ENCODE measurements at regions not wholly inside any gene's neighbourhood (a gene's known extent, or its start where the extent isn't known, plus 50 kb on each side); places are given as distances from the start of the nearest gene placed in this dataset.

GRCh38 chr21:34219334-34220060 is 144.3 kb upstream of the KCNE2 start:
- DNase-seq (ENCODE audit: low spot score): no peak
- no peak overlapping the region for H3K4me3 ChIP-seq
- H3K27ac ChIP-seq: peak overlapping the region in 1 of 2 donors; percentile 85
- TF ChIP-seq CTCF (IDR thresholded peaks at IDR 0.05): no peak

GRCh38 chr21:34220556-34221195 is 143.1 kb upstream of the KCNE2 start:
- peak overlapping the region in 1 of 2 donors; percentile 85 for H3K27ac ChIP-seq

GRCh38 chr21:34221331-34222030 is 142.3 kb upstream of the KCNE2 start:
- no peak for TF ChIP-seq CTCF (IDR thresholded peaks at IDR 0.05)
- Histone ChIP-seq H3K27ac (peak overlapping the region; percentile 14 to 85), H3K4me3 (peak overlapping the region; percentile 22)
- no peak for DNase-seq (ENCODE audit: low spot score)

More at GRCh38 chr21:34220556-34221195, 143.1 kb upstream of the KCNE2 start:
- DNase-seq (ENCODE audit: low spot score): no peak
- TF ChIP-seq CTCF (IDR thresholded peaks at IDR 0.05): no peak
- H3K4me3 ChIP-seq: peak overlapping the region; percentile 7

- no peak for DNase-seq (ENCODE audit: low spot score)
- peak overlapping the region; percentile 22 for H3K4me3 ChIP-seq
- TF ChIP-seq CTCF (IDR thresholded peaks at IDR 0.05): no peak
- H3K27ac ChIP-seq: peak overlapping the region in 1 of 2 donors; percentile 85
Observed at GRCh38 chr21:34222031-34222335, 141.8 kb upstream of the KCNE2 start.

- DNase-seq (ENCODE audit: low spot score): no peak
- no peak overlapping the region for H3K4me3 ChIP-seq
- peak overlapping the region in 1 of 2 donors; percentile 45 for H3K27ac ChIP-seq
- TF ChIP-seq CTCF (IDR thresholded peaks at IDR 0.05): no peak
Observed at GRCh38 chr21:34223376-34223775, 140.4 kb upstream of the KCNE2 start.

GRCh38 chr21:34227386-34227852 is 136.4 kb upstream of the KCNE2 start:
- TF ChIP-seq CTCF (IDR thresholded peaks at IDR 0.05): no peak
- DNase-seq (ENCODE audit: low spot score): no peak
- Histone ChIP-seq H3K4me3 (no peak overlapping the region), H3K27ac (peak overlapping the region in 1 of 2 donors; percentile 55)
